Body of pancreas (tissue), 4 donors: ENCODE measurements at regions not wholly inside any gene's neighbourhood (a gene's known extent, or its start where the extent isn't known, plus 50 kb on each side); places are given as distances from the start of the nearest gene placed in this dataset.

Experiments
- ATAC-seq: fragments of 150-250 bp; one replicate; pipeline ENCODE4 v1.9.1; 2016
- DNase-seq, 4 donors: peaks; one replicate each; pipeline ENCODE4 v3.0.0-alpha.2; 2019
- H3K27ac ChIP-seq, 4 donors: fragments of 200-600 bp; sonication (generic); 1 replicate in 3 of 4; 2 replicates in 1 of 4; pipeline versions ENCODE4 v1.5.1 to v1.6.1; 2016 to 2019; ENCODE audit warnings: mild to moderate bottlenecking in 1 of 4, mixed read lengths in 1 of 4, moderate library complexity in 1 of 4
- H3K27me3 ChIP-seq, 2 donors: fragments of 200-600 bp; sonication (generic); one replicate each; pipeline ENCODE4 v1.6.0; 2016; ENCODE audit warnings: mild to moderate bottlenecking in 1 of 2
- H3K36me3 ChIP-seq, 2 donors: fragments of 200-600 bp; sonication (generic); replicated peaks in 1 of 2; 2 replicates each; pipeline ENCODE4 v1.5.1; 2016; ENCODE audit warnings: low read depth in 2 of 2; ENCODE audit not compliant: insufficient read depth in 1 of 2
- H3K4me1 ChIP-seq: fragments of 200-600 bp; sonication (generic); one replicate; pipeline ENCODE4 v1.6.0; 2016
- H3K4me3 ChIP-seq, 2 donors: fragments of 200-600 bp; sonication (generic); 1 replicate in 1 of 2; 2 replicates in 1 of 2; pipeline ENCODE4 v1.5.1; 2016 to 2019
- H3K9me3 ChIP-seq, 3 donors: fragments of 200-600 bp; sonication (generic); 1 replicate in 2 of 3; 2 replicates in 1 of 3; pipeline ENCODE4 v1.5.1; 2016
- CTCF ChIP-seq, 7 experiments: fragments of 450-650 bp in 4 of 7; fragments of 200-600 bp in 3 of 7; sonication (generic) in 3 of 7; IDR thresholded peaks; one replicate each; pipeline ENCODE4 v1.5.1; 2016 to 2019; ENCODE audit warnings: antibody characterized with exemption in 7 of 7
- POLR2A ChIP-seq, 3 donors: fragments of 450-650 bp; IDR thresholded peaks; one replicate each; pipeline ENCODE4 v1.6.1; 2016; ENCODE audit warnings: antibody characterized with exemption in 3 of 3, mild to moderate bottlenecking in 2 of 3
- WGBS, 2 donors: methylation state at CpG; one replicate each; pipeline ENCODE4 v1.1.5; 2017; 5-methylcytosine and 5-hydroxymethylcytosine counted together
- intact Hi-C: fragments of 100-400 bp; cut with DNase I; formaldehyde crosslinking; loops from one replicate; pipeline ENCODE4 v1.15.1; 2023

DNA sequence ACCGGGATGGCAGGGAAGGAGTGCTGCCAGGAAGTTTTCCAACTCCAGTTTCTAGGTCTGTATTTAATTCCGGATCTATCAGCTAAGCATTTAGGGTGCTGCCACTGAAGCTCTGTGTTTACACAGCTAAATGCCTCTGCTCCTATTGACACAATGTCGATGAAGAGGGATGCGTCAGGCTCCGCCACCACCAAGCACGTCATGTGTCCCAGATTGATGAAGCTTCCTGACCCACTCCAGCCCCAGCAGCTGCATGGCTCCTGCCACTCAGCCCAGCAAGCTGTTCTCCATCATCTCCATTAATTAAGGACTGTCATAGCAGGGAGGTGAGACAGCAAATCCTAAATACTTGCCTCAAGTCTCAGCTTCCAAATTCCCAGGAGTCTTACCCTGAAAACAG, 435.2 kb upstream of the ZNF507 start:
- WGBS, 2 donors: 31 to 33% methylated on average over 6 of the region's 6 CpGs
- ATAC-seq: no peak
- intact Hi-C loops: no loop called here
- no peak for DNase-seq
- H3K4me3 ChIP-seq: no peak overlapping the region
- H3K27ac ChIP-seq: no peak overlapping the region
- no peak for TF ChIP-seq POLR2A (IDR thresholded peaks at IDR 0.05)
- no peaks in the 10 kb centered on the region for H3K9me3 ChIP-seq
- no peaks in the 10 kb centered on the region for H3K27me3 ChIP-seq
- H3K4me1 ChIP-seq: no peaks in the 10 kb centered on the region
- H3K36me3 ChIP-seq: no peaks in the 10 kb centered on the region

GRCh38 chr19:31911577-31911976, 433.8 kb upstream of the ZNF507 start:
- no peak overlapping the region for H3K4me3 ChIP-seq
- no peaks in the 10 kb centered on the region for H3K9me3 ChIP-seq
- ATAC-seq: no peak
- no peaks in the 10 kb centered on the region for H3K27me3 ChIP-seq
- H3K27ac ChIP-seq: no peak overlapping the region
- intact Hi-C loops: no loop called here
- TF ChIP-seq CTCF (IDR thresholded peaks at IDR 0.05) (no peak), POLR2A (IDR thresholded peaks at IDR 0.05) (no peak)
- no peak for DNase-seq
- H3K36me3 ChIP-seq: no peaks in the 10 kb centered on the region
- H3K4me1 ChIP-seq: no peaks in the 10 kb centered on the region
- 34 to 42% methylated on average over 6 of the region's 6 CpGs for WGBS, 2 donors

GRCh38 chr19:31913103-31913661, 432.2 kb upstream of the ZNF507 start:
- H3K4me3 ChIP-seq: no peak overlapping the region
- TF ChIP-seq CTCF (IDR thresholded peaks at IDR 0.05) (no peak), POLR2A (IDR thresholded peaks at IDR 0.05) (no peak)
- no peaks in the 10 kb centered on the region for H3K4me1 ChIP-seq
- DNase-seq: no peak
- no peaks in the 10 kb centered on the region for H3K27me3 ChIP-seq
- intact Hi-C loops: no loop called here
- WGBS, 2 donors: 42 to 48% methylated on average over 7 of the region's 7 CpGs
- ATAC-seq: no peak
- no peaks in the 10 kb centered on the region for H3K36me3 ChIP-seq
- H3K9me3 ChIP-seq: no peaks in the 10 kb centered on the region
- no peak overlapping the region for H3K27ac ChIP-seq

GRCh38 chr19:31930401-31930800, 415.0 kb upstream of the ZNF507 start:
- intact Hi-C loops: no loop called here
- TF ChIP-seq POLR2A (IDR thresholded peaks at IDR 0.05) (no peak), CTCF (IDR thresholded peaks at IDR 0.05) (no peak)
- H3K9me3 ChIP-seq: no peaks in the 10 kb centered on the region
- H3K27ac ChIP-seq: no peak overlapping the region
- no peaks in the 10 kb centered on the region for H3K27me3 ChIP-seq
- no peaks in the 10 kb centered on the region for H3K4me1 ChIP-seq
- DNase-seq: no peak
- no peak for ATAC-seq
- 49 to 52% methylated on average over 2 of the region's 2 CpGs for WGBS, 2 donors
- H3K4me3 ChIP-seq: no peak overlapping the region
- H3K36me3 ChIP-seq: no peaks in the 10 kb centered on the region

- H3K4me1 ChIP-seq: no peaks in the 10 kb centered on the region
- H3K4me3 ChIP-seq: no peak overlapping the region
- ATAC-seq (no peak), DNase-seq (no peak)
- TF ChIP-seq POLR2A (IDR thresholded peaks at IDR 0.05) (no peak), CTCF (IDR thresholded peaks at IDR 0.05) (no peak)
- no peaks in the 10 kb centered on the region for H3K36me3 ChIP-seq
- no peaks in the 10 kb centered on the region for H3K9me3 ChIP-seq
- WGBS, 2 donors: 49 to 60% methylated on average over 3 of the region's 3 CpGs
- intact Hi-C loops: no loop called here
- no peak overlapping the region for H3K27ac ChIP-seq
- H3K27me3 ChIP-seq: no peaks in the 10 kb centered on the region
These were observed 407.4 kb upstream of the ZNF507 start for GRCh38 chr19:31937983-31938382.
